Stimulated activated CD4-positive, alpha-beta T cell treated with anti-CD3 and anti-CD28 coated beads, Interleukin-12 subunit alpha, Interleukin-12 subunit beta, amount 100 ng/mL, for 4 hours (primary cell): ENCODE measurements at regions not wholly inside any gene's neighbourhood (a gene's known extent, or its start where the extent isn't known, plus 50 kb on each side); places are given as distances from the start of the nearest gene placed in this dataset.

Experiments
- DNase-seq: peaks from one replicate; pipeline ENCODE4 v3.0.0-alpha.2; 2020

DNA sequence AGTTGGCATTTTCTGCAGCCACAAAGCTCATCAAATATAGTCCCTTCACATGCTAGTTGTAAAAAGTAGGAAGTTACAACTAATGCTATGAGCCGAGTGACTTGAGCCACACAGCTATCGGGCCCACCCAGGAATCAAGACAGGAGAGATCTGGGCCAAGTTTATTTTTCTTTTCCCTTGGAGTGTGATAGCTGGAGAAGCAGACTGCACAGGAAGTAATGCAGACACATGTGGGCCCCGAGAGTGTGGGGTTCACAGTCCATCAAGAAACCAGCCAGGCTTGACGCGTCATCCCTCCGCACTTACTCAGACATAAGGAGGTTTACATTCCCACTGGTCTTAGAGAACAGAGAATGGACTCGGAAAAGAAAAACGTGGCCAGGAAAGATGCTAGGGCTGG, 403.1 kb upstream of the CDH11 start:
- no peak for DNase-seq

DNA sequence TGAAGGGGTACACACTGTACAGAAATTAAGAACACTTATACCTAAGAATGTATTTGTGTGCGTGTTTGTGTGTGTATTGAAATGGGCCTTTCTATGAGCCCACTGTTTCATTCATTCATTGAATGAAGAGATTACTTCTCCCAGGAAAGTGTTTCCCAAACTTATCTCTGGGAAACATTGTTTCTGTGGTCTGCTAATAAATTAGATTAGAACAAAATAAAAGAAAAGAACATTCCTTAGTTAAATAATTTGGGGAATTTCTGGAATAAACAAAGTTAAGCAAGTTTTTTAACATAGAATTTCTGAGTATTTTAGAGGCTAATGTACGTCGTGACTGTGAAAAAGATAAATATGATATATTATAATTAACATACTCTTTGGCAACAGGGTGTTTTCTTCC, 402.4 kb upstream of the CDH11 start:
- DNase-seq: no peak

DNA sequence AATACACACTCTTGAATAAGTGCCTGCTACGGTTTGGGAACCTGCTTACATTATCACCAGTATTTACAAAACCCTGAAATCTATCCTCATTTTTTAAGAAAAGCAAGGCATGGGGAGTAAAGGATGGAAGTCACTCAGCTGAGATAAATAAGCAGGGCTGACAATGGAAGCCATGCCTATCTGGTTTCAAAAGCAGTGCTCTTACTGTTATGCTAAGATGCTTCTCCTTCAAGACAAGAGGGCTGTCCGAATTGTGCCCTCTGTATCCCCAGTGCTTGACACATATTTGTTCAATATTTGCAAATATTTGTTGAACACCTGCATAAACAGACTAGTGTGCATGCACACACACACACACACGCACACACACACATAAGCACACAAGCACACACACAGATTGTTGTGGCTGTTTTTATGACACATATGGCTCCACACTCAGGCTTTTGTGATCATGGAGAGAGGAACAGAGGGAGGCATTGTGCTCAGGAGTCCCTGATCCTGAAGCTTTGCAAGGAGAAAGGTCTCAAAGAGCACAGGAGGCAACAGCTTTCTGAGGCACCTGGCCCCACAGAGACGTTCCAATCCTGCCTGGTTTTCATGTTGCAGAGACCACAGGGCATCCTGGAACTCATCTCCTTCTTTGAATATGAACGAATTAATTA, 401.6 kb upstream of the CDH11 start:
- DNase-seq: no peak

DNA sequence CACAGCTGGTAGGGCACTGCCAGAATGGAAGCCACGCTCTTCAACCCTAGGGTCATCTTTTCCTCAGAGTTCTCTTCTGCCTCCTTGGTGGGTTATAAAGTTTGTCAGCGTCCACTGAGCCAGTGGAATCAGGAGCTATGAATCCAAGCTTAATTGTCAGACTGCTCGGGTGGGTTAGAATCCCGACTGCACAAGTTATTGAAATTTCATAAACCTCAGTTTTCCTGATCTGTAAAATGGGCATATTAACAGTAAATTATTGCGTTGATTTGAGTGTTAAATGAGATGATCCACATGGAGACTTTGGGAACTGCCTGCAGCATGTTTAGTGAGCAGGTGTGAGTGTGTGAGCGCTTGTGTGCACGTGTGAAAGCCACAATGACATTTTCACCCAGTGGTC, 400.5 kb upstream of the CDH11 start:
- no peak for DNase-seq

DNA sequence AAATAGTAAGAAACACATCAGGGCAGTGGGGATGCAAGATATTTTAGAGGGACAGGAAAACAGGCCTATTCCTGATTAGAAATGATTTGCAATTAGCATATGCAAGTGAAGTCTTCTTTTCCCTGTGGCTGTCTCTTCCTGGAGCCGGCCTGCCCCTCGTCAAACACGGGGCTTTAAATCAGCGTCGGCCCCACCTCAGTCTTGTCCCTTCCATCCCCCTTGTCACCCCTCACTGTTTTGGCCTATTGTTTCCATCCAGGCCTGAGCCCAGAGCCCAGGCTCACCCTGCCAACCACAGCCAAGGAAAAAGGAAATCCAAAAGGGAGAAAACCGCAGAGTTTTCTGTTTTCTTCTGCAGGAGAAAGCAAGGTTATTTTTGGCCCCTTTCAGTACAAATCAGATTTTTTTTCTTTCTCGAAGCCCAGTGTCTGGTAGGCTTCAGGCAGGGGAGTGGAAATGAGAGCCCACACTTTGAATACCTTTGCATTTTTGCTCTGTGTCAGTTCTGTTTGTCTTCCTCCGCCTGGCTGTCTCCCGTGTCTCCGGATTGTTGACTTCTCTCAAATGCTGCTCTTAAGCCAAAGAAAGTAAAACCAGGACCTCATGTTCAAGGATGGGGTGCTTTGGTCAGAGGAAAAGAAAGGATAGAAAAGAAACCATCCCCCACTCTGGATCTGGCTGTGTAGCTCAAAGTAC, 399.9 kb upstream of the CDH11 start:
- DNase-seq: no peak

DNA sequence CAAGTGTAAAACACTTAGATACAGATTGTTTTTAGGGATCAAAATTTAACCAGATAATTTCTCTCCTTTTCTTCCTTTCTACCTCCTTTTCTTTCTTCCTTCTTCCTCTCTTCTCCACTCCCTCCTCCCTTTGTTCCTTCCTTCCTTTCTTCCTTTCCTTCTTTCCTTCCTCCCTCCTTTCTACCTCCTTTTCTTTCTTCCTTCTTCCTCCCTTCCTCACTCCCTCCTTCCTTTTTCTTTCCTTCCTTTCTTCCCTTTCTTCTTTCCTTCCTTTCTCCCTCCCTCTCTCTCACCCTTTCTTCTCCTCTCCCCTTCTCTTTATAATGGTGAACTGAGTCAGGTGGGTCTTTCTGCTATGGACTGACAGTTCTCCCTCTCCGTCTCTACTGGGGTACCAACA, 397.5 kb upstream of the CDH11 start:
- DNase-seq: no peak

DNA sequence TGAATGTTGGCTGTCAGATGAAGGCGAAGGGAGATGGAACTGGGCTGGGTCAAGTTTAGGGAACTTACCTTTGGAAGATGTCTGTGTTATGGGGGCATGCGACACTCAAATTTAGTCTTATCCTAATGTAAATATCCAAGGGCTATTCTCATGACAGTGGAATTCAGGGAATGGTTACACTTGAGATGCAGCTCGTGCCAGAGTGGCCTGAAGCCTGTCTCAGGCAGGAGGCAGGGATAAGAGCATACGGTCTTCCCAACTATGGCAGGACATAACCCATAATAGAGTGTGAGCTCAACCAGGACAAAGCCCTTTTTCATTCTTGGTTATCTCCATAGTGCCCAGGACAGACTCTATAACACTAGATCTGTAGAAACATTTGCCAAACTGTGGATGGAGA, 393.3 kb upstream of the CDH11 start:
- DNase-seq: no peak

DNA sequence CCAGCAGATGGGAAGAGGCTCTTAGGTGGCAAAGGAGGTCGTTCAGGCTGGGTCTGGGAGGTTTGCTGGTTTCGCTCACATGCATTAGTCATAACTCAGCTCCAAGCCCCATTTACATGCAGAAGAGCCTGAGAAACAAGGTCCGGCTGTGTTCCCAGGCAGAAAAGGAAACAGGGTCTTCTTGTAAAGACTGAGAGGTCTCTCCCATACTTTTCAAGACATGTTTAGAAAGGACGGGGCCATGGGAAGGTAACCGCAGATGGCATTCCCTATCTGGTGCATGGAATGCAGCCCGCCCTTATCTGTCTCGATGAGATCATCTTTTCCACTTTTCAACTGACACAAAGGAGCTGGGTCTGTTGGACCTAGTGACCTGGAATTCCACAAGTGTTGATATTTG, 389.0 kb upstream of the CDH11 start:
- no peak for DNase-seq

DNA sequence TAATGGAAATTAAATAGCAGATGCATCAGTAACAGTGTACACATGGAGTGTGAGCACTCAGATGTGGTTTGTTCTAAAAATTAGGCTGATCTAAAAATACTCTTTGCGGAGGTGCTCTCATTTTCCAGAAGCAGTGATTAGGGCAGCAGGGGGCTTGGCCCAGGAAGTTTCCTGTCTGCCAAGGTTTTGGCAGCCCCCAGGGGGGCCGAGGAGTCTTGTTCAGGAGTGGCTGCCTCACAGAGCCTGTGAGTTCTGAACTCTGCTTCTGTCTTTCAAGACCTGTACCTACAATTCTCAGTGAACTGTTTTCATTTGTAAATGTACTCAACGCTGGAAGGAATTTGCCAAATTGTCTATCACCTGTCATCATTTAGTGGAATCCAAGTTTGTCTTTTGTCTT, 388.4 kb upstream of the CDH11 start:
- DNase-seq: no peak

DNA sequence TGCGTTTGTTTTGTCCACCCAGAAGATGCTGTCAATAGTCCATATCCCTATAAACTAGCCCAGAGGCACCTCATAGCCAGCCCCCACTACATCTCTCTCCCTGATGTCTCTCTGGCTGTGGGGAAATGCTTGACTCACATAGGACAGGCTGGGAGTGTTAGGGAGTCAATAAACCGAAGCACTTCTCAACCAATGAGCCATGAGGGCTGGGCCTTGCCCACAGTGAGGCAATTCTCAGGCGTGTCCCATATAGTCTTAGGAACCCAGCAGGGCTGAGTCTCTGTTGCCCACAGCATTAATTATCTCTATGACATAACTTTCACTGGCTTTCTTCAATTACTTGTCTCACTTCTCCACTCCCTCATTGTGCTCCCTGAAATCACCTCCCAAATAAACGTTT, 387.3 kb upstream of the CDH11 start:
- DNase-seq: no peak

DNA sequence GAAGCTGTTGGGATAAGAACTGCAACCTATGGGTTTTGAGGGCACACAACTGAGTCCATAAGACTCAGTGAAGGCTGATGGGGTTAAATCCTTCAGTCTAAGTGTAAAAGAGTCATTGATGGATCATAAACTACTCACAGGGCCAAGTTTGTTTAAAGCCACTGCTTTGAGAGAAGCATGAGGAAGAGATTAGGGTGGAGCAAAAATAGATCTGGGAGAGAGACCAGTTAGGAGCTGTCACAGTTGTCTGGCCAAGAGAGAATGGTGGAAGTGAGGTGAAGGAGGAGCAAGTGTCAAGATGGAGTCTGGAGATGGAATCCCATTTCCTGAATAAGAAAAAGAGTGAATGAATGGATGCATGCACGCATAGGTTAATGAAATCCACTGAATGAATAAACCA, 379.1 kb upstream of the CDH11 start:
- no peak for DNase-seq

DNA sequence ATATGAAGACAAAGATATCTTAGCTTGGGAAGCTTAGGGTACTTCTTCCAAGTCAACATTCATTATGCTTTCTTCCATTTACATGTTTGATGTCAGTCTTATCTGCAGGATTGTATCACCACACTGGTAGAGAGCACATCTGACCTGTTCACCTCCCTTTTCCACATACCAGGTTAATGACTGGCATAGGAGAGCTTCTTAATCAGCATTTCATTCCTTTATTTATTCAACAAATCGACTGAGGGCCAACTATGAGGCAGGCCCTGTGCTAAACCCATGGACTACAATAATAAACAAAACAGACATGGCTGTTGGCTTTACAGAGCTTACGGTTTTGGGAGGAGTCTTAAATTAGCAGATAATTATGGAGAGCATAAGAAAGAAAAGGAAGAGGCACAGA, 378.1 kb upstream of the CDH11 start:
- no peak for DNase-seq

DNA sequence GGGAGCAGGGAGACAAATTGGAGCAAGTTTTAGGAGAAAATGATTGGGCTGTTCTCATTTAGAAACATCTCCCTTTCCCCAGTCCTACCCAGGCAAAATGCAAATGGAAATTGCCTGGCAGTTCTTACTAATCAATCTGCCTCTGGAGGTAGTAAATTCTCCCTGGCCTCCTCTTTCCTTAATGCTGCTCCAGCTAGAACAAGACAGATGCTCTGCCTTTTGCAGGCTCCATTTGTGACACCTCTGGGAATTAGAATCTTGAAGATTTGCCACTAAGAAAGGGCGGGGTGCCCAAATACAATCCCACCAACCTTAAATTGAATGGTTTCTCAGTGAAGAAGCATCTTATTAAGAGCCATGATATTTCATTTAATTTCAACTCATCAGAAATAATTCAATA, 377.7 kb upstream of the CDH11 start:
- no peak for DNase-seq

DNA sequence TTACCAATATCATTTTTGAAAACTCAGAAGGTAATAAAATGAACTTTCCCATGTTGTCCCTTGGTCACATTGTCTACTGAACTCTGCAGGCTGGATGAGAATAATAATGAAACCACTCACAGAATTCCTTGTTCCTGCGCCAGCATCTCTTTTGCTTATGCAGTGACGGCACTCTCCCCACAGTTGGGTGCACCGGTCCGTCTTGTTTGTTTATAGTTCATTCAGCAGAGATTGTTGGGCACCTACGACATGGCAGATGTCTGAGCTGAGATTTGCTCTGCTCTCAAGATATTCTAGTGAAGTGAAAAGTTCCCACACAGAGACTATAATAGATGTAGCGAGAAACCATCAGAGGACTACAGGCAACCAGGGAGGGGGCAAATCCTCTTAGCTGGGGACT, 375.7 kb upstream of the CDH11 start:
- DNase-seq: no peak

DNA sequence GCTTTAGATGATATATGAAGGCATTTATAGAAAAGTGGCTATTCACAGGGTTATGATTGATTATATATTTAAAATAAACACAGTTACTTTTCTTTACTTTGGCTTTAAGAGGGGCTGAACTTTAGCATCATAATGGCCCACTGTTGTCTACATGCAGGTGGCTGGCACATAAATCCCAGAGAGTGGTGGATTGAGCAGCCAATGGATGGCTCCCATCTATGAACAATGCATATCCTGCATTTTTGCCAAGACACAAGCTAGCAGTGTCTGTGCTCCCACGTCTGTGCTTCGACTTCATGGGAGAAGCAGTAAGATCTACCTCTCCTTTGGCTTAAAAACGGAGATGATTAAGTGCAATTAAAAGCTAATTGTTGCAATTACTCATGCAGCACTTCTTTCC, 373.2 kb upstream of the CDH11 start:
- DNase-seq: no peak

DNA sequence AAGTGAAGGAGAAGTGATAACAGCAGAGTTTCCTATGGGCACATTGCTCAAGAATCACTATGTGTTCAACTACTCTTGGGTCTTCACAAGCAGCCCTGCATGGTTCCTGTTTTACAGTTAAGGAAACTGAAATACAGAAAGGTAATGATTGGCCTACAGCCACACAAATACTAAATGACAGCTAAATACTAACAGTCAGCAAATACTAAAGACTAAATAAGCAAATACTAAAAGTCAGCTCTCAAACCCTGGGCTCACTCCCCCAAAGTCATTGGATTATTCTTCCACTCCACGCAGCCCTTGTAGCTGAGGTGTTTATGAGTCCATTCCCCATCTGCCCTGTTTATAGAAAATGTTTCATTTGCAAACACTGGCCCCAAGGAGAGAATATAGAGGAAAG, 372.7 kb upstream of the CDH11 start:
- DNase-seq: no peak

DNA sequence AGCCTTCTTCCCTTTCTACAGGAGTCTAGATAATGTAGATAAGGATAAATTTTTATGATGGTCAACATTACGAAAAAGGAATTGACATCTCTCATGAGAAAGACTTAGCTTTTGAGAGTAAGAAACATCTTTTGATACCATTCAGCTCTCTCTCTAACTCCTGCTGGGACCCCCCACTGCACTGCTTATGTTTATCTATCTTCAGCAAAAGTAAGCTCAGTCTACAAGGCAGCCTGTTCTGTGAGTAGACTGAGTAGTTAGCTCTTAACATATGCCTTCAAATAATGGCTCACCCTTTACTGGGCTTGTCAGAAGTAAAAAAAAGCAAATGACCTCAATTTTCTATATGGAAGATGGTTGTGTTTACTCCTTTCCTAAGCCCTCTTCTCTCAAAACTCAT, 372.2 kb upstream of the CDH11 start:
- DNase-seq: no peak

DNA sequence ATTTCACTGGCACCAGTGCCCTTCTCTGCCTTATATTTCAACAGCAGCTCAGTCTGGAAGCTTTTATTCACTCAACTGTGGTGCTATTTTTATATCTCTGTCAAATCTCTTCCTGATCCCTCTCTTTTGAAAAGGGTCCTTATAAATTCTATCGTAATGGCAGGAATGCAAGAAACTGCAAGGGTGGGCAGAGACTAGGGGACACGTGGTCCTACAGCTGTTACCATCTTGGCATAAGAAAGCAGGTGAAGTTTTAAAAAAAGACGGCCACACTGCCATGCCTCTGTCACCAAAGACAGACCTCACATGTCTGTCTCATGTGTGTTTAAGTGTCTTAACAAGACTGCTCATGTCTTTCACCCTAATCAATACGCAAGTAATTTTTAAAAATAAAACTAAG, 368.4 kb upstream of the CDH11 start:
- DNase-seq: no peak

DNA sequence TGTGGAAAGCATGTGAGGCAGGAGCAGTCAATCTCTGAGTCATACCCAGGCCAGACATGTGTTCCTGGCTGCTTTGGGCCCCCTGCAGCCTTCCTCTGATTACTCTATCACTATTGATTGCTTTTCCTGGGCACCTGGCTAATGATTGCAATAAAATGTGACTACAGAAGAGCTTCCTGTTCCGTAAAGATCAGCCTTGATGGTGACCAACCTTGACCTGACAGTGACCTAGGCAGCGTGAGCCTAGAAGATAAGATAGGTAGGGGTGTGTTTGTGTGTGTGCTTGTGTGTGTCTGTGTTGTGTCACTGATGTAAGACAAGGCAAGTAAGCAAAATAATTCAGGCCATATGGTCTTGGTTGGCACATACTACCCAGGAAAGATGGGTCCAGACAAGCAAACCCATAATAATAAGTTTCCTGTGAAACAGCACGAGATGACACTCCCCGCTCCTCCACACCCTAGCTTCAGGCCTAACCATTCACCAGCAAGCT, 367.7 kb upstream of the CDH11 start:
- DNase-seq: no peak

DNA sequence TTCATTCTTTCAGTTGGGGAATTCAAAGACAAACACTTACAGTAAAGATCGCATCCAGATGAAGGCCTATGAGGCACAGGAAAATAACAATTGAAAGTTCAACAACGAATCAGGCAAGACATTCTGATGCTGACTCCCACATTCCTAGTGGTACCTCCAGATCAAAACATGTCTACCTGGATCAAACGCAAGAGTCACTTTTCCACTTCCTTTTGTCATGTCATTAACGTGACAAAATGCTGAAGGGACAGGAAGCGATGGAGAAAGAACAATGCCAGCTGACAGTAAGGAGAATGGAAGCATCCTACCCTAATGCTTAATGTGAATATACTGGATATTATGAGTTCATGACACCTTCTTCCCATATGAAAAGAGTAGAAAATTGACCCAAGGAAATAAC, 365.4 kb upstream of the CDH11 start:
- DNase-seq: no peak

DNA sequence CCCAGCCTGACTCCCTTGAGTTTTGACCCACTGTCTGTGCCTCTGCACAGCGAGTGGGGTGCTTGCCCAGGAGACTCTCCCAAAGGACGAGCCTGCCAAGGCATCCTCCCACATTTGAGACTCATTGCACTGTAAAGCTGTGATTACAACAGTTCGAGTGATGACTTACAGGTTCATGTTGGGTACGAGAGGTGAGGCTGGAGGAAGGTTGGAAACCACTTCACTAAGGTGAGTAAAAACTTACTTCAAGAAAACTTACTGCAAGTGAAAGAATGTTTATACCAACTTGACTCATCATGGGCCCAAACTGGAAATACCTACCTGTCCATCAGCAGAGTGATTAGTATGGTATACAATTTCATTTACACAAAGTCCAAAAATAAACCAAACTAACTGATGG, 360.1 kb upstream of the CDH11 start:
- no peak for DNase-seq

DNA sequence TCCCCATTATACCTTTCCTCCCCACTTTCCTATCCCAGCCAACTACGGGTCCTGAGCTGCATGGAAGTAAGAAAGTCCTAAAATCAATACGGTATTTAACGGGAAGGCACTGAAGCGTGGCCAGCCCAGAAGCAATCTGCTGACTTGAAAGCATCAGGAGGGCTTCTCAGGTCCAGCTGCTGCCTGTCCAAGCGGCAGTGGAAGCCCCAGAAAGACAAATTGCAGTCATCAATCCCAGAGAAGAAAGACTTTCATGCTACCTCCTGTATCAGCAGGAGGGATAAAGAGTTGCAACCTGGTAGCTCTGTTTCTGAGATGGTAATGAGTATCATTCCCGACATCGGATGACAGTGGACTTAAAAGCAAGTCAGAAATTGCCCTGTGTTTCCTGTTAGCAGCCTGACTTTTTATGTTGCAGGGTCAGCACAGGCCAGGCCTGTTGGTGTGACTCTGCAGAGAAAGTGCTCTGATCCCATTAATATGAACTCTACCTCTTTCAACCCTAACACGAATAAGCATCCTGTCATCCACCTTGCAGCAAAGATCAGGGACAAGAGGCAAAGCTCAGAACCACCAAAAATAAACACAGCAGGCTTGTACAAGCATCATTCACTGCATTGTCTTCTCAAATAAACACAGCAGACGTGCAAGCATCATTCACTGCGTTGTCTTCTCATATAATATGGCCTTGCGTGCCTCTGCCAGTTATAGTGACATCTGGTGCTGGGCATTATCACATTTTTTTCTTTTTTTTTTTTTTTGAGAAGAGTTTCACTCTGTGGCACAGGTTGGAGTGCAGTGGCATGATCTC, 358.6 kb upstream of the CDH11 start:
- DNase-seq: no peak

DNA sequence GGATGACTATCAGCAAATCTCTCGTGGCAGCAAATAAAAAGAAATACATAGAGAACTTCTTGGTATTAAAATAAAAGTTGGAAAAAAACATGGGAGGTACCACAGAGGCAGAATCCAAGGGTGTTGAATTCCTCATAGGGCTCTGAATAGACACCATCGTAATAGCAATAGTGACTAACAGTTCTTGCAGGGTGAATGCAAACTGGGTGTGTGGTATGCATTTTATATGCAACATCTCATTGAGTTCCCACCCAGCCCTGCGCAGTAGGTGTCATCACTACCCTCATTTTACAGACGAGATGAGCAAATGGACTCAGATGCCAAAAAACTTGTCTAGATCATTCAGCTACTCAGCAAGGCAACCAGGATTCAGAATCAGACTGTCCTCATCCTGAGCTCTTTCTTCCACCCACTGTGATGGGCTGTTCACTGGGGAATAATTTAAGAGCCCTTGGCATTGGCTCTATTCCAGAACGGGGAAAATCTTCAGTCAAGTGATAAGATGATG, 354.6 kb upstream of the CDH11 start:
- no peak for DNase-seq

DNA sequence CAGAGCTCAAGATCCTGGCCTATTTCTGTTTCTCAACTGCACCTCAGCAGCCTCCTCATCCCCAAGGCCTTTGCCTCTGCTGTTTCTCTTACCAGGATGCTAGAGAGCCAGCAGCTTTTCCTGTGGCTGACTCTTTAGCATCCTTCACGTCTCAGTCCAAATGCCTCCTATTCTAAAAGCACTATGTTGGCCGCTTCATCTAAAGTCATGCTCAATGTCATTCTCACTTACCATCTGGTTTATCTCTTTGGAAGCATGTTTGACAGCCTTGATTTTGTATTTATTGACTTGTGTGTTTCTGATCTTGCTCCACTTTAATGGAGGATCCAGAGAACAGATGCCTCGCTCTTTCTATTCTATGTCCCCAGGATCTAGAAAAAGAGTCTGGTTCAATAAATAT, 351.8 kb upstream of the CDH11 start:
- DNase-seq: no peak
